HepG2 (cell line): ENCODE measurements at regions not wholly inside any gene's neighbourhood (a gene's known extent, or its start where the extent isn't known, plus 50 kb on each side); places are given as distances from the start of the nearest gene placed in this dataset.

Experiments
- EZH2 ChIP-seq: conservative IDR thresholded peaks from 2 replicates; pipeline ENCODE4 v1.6.1; 2012; ENCODE audit warnings: mild to moderate bottlenecking, low read depth, low read length, moderate library complexity
- FOXK2 ChIP-seq: fragments of 450-650 bp; IDR thresholded peaks from 2 replicates; pipeline ENCODE4 v1.6.1; 2016
- GABPA ChIP-seq, 2 experiments: IDR thresholded peaks; 2 replicates each; pipeline ENCODE4 v1.6.1; 2011 to 2016; ENCODE audit warnings: low read depth in 2 of 2, low read length in 1 of 2, missing biosample characterization in 1 of 2, missing genetic modification characterization in 1 of 2
- MAZ ChIP-seq, 2 experiments: sonication (generic) in 1 of 2; formaldehyde crosslinking in 1 of 2; IDR thresholded peaks; 2 replicates each; pipeline versions ENCODE4 v1.5.0 to v1.6.1; 2012 to 2020; ENCODE audit warnings: low read depth in 2 of 2, mild to moderate bottlenecking in 2 of 2, borderline replicate concordance in 1 of 2, improper control_type of control experiment in 1 of 2, low read length in 1 of 2, missing genetic modification reagents in 1 of 2, moderate library complexity in 1 of 2
- SP2 ChIP-seq: sonication (generic); formaldehyde crosslinking; IDR thresholded peaks from 2 replicates; pipeline ENCODE4 v1.5.1; 2020; ENCODE audit warnings: mild to moderate bottlenecking, missing genetic modification reagents
- TF ChIP-seq, protein P1 (sequence below): sonication (generic); formaldehyde crosslinking; IDR thresholded peaks from 2 replicates; pipeline ENCODE4 v1.4.0; 2020; ENCODE audit warnings: mild to moderate bottlenecking, missing genetic modification reagents
- TF ChIP-seq, protein P2 (sequence below): sonication (generic); formaldehyde crosslinking; conservative IDR thresholded peaks from 2 replicates; pipeline ENCODE4 v1.8.0; 2022; ENCODE audit warnings: low read depth, missing genetic modification reagents

DNA sequence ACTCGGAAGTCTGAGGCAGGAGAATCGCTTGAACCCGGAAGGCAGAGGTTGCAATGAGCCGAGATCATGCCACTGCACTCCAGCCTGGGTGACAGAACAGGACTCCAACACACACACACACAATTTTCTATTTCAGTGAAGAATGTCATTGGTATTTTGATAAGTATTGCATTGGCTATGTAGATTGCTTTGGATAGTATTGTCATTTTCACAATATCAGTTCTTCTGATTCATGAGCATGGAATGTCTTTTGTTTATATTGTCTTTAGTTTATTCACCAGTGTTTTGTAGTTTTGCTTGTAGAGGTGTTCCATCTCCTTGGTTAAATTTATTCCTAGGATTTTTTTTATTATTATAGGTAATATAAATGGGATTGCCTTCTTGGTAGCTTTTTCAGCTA lies 693.4 kb upstream of the SYT4 start:
- TF ChIP-seq EZH2 (no peak), FOXK2 (no peak), MAZ (IDR thresholded peaks at IDR 0.05; ENCODE audit: borderline replicate concordance, low read depth, low read length) (no peak), MAZ (CRISPR knock-in tag; IDR thresholded peaks at IDR 0.05; ENCODE audit: low read depth) (no peak), GABPA (IDR thresholded peaks at IDR 0.05; ENCODE audit: low read depth, low read length) (no peak), GABPA (CRISPR knock-in tag; IDR thresholded peaks at IDR 0.05; ENCODE audit: low read depth) (no peak), SP2 (CRISPR knock-in tag) (no peak)
- TF ChIP-seq, protein P1, sequence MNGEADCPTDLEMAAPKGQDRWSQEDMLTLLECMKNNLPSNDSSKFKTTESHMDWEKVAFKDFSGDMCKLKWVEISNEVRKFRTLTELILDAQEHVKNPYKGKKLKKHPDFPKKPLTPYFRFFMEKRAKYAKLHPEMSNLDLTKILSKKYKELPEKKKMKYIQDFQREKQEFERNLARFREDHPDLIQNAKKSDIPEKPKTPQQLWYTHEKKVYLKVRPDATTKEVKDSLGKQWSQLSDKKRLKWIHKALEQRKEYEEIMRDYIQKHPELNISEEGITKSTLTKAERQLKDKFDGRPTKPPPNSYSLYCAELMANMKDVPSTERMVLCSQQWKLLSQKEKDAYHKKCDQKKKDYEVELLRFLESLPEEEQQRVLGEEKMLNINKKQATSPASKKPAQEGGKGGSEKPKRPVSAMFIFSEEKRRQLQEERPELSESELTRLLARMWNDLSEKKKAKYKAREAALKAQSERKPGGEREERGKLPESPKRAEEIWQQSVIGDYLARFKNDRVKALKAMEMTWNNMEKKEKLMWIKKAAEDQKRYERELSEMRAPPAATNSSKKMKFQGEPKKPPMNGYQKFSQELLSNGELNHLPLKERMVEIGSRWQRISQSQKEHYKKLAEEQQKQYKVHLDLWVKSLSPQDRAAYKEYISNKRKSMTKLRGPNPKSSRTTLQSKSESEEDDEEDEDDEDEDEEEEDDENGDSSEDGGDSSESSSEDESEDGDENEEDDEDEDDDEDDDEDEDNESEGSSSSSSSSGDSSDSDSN (CRISPR knock-in tag) = no peak
- TF ChIP-seq, protein P2, sequence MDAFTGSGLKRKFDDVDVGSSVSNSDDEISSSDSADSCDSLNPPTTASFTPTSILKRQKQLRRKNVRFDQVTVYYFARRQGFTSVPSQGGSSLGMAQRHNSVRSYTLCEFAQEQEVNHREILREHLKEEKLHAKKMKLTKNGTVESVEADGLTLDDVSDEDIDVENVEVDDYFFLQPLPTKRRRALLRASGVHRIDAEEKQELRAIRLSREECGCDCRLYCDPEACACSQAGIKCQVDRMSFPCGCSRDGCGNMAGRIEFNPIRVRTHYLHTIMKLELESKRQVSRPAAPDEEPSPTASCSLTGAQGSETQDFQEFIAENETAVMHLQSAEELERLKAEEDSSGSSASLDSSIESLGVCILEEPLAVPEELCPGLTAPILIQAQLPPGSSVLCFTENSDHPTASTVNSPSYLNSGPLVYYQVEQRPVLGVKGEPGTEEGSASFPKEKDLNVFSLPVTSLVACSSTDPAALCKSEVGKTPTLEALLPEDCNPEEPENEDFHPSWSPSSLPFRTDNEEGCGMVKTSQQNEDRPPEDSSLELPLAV (CRISPR knock-in tag) = no peak
